Peyer's patch (tissue), 4 donors: ENCODE measurements at regions not wholly inside any gene's neighbourhood (a gene's known extent, or its start where the extent isn't known, plus 50 kb on each side); places are given as distances from the start of the nearest gene placed in this dataset.

Experiments used
- DNase-seq, 3 donors: peaks; one replicate each; pipeline ENCODE4 v3.0.0-alpha.2; 2017 to 2019
- H3K27ac ChIP-seq, 4 donors: fragments of 200-600 bp; sonication (generic); one replicate each; pipeline ENCODE4 v1.5.1; 2016 to 2019
- H3K27me3 ChIP-seq, 2 donors: fragments of 200-600 bp; sonication (generic); one replicate each; pipeline ENCODE4 v1.5.1; 2019
- H3K36me3 ChIP-seq, 3 donors: fragments of 200-600 bp; sonication (generic); one replicate each; pipeline ENCODE4 v1.5.1; 2016 to 2019
- H3K4me1 ChIP-seq, 4 donors: fragments of 200-600 bp; sonication (generic); one replicate each; pipeline ENCODE4 v1.5.1; 2016 to 2019
- H3K4me3 ChIP-seq, 4 donors: fragments of 200-600 bp; sonication (generic); 1 replicate in 3 of 4; 2 replicates in 1 of 4; pipeline ENCODE4 v1.5.1; 2016 to 2019; ENCODE audit warnings: mild to moderate bottlenecking in 1 of 4
- H3K9me3 ChIP-seq, 4 donors: fragments of 200-600 bp; sonication (generic); one replicate each; pipeline ENCODE4 v1.5.1; 2016 to 2019; ENCODE audit warnings: mild to moderate bottlenecking in 1 of 4
- POLR2A ChIP-seq, 2 donors: fragments of 450-650 bp; IDR thresholded peaks; one replicate each; pipeline ENCODE4 v1.5.1; 2017; ENCODE audit warnings: antibody characterized with exemption in 2 of 2, mild to moderate bottlenecking in 2 of 2, moderate library complexity in 2 of 2
- TF ChIP-seq, protein P1 (sequence below), 6 experiments: fragments of 450-650 bp in 4 of 6; fragments of 200-600 bp in 2 of 6; sonication (generic) in 1 of 6; IDR thresholded peaks; one replicate each; pipeline ENCODE4 v1.5.1; 2017 to 2019; ENCODE audit warnings: antibody characterized with exemption in 6 of 6, mild to moderate bottlenecking in 3 of 6, moderate library complexity in 1 of 6

DNA sequence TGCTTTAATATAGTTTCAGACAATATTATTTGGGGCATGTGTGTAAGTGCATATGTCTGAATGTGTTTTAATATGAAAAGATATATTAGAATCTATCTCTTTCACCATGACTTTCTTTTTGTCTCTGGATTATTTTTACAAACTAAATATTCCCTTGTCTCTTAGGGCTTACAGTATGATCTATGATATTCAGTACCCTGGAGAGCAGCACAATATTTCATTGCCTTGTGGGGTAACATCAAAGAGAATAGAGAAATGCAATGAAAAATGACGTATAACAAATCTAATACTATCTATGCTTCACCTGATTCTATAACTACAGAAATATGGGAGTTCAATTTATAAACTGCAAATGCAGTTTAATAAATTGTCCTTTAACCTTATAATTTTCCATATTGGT, 2084.5 kb downstream of the MRPL39 start:
- Histone ChIP-seq H3K9me3 (no peaks in the 10 kb centered on the region), H3K4me1 (no peaks in the 10 kb centered on the region), H3K4me3 (no peak overlapping the region), H3K27ac (no peak overlapping the region), H3K27me3 (no peaks in the 10 kb centered on the region), H3K36me3 (no peaks in the 10 kb centered on the region)
- no peak for TF ChIP-seq POLR2A (IDR thresholded peaks at IDR 0.05)
- TF ChIP-seq, protein P1, sequence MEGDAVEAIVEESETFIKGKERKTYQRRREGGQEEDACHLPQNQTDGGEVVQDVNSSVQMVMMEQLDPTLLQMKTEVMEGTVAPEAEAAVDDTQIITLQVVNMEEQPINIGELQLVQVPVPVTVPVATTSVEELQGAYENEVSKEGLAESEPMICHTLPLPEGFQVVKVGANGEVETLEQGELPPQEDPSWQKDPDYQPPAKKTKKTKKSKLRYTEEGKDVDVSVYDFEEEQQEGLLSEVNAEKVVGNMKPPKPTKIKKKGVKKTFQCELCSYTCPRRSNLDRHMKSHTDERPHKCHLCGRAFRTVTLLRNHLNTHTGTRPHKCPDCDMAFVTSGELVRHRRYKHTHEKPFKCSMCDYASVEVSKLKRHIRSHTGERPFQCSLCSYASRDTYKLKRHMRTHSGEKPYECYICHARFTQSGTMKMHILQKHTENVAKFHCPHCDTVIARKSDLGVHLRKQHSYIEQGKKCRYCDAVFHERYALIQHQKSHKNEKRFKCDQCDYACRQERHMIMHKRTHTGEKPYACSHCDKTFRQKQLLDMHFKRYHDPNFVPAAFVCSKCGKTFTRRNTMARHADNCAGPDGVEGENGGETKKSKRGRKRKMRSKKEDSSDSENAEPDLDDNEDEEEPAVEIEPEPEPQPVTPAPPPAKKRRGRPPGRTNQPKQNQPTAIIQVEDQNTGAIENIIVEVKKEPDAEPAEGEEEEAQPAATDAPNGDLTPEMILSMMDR (IDR thresholded peaks at IDR 0.05), result no peak
- DNase-seq, result no peak

DNA sequence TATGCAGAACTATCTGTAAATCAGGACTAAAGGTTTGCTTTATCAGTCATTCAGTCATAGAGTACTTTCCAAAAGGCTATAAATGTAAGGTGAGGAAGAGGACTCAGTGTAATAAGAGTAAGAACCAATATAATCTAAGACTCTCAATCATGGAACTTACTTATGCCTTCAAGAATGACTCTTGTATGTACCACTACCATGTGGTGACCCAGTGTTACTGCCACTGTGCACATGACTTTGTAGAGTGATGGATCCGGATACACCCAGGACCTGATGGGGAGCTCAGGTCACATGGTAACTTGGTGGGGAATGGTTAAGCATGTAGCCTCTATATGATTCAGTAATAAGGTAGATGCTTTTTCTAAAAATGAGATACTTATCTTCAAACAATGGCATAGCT, 2099.8 kb downstream of the MRPL39 start:
- DNase-seq, result no peak
- H3K4me3 ChIP-seq, result no peak overlapping the region

DNA sequence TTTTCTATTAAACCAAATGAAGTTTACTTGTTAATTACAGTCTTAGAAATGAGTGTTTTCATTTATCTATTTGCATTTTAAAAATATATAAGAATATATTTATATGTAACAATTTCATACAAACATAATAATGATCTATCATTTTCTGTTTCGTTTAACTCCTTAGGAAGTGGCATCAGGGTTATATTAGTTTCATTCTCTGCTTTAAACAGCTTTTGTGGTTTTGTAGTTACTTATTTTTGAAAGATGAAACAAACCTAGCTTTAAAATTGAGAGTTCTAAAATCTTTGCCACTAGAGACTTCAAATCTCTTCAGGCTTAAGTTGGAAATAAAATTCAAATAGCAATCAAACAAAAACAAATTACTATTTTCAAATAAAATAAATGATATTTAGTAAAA, 2110.6 kb downstream of the MRPL39 start:
- H3K9me3 ChIP-seq, result peaks cover 0 to 6% (median 0%) of the 10 kb centered on the region in 4 donors
- H3K4me1 ChIP-seq, result no peaks in the 10 kb centered on the region
- no peak for TF ChIP-seq POLR2A (IDR thresholded peaks at IDR 0.05)
- TF ChIP-seq, protein P1 (IDR thresholded peaks at IDR 0.05), result no peak
- H3K27me3 ChIP-seq, result no peaks in the 10 kb centered on the region
- no peak overlapping the region for H3K4me3 ChIP-seq
- H3K36me3 ChIP-seq, result no peaks in the 10 kb centered on the region
- no peak for DNase-seq
- H3K27ac ChIP-seq, result no peak overlapping the region

More for the DNA sequence above, 2099.8 kb downstream of the MRPL39 start:
- no peaks in the 10 kb centered on the region for H3K9me3 ChIP-seq
- H3K27ac ChIP-seq, result no peak overlapping the region
- no peak for TF ChIP-seq POLR2A (IDR thresholded peaks at IDR 0.05)
- TF ChIP-seq, protein P1 (IDR thresholded peaks at IDR 0.05), result no peak
- H3K36me3 ChIP-seq, result no peaks in the 10 kb centered on the region
- H3K4me1 ChIP-seq, result no peaks in the 10 kb centered on the region
- H3K27me3 ChIP-seq, result no peaks in the 10 kb centered on the region

GRCh38 chr21:23488245-23488644, 2119.0 kb downstream of the MRPL39 start:
- no peak for DNase-seq
- TF ChIP-seq, protein P1 (IDR thresholded peaks at IDR 0.05), result no peak
- no peak for TF ChIP-seq POLR2A (IDR thresholded peaks at IDR 0.05)
- Histone ChIP-seq H3K9me3 (no peaks in the 10 kb centered on the region), H3K36me3 (no peaks in the 10 kb centered on the region), H3K27me3 (no peaks in the 10 kb centered on the region), H3K27ac (no peak overlapping the region), H3K4me1 (no peaks in the 10 kb centered on the region), H3K4me3 (no peak overlapping the region)

GRCh38 chr21:23480591-23481270, 2126.6 kb downstream of the MRPL39 start:
- no peak for DNase-seq
- Histone ChIP-seq H3K27me3 (no peaks in the 10 kb centered on the region), H3K9me3 (no peaks in the 10 kb centered on the region), H3K27ac (no peak overlapping the region), H3K36me3 (no peaks in the 10 kb centered on the region), H3K4me1 (no peaks in the 10 kb centered on the region), H3K4me3 (no peak overlapping the region)
- TF ChIP-seq, protein P1 (IDR thresholded peaks at IDR 0.05), result no peak
- TF ChIP-seq POLR2A (IDR thresholded peaks at IDR 0.05), result no peak

DNA sequence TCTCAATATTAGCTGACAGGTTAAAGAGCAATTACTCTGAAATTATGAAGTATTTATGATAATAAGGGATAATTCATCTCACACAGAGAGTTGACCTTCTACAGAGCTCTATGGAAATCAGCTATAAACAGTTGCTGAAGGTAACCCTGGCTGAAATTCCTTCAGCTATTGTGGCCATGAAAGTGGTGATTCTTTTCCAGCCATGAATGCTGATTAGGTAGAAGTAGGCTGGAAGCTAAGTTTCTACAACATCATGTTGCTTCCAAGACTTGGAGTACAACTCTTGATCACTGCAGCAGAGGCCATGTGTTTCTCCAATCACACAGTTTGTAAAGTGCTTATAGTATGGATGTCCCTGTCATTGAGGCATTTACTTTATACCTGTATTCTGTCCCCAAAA, 2128.9 kb downstream of the MRPL39 start:
- H3K27me3 ChIP-seq, result no peaks in the 10 kb centered on the region
- H3K27ac ChIP-seq, result no peak overlapping the region
- no peak for TF ChIP-seq POLR2A (IDR thresholded peaks at IDR 0.05)
- TF ChIP-seq, protein P1 (IDR thresholded peaks at IDR 0.05), result no peak
- no peaks in the 10 kb centered on the region for H3K9me3 ChIP-seq
- no peaks in the 10 kb centered on the region for H3K4me1 ChIP-seq
- H3K4me3 ChIP-seq, result no peak overlapping the region
- H3K36me3 ChIP-seq, result no peaks in the 10 kb centered on the region
- no peak for DNase-seq
